ENCODE measurements at regions not wholly inside any gene's neighbourhood (a gene's known extent, or its start where the extent isn't known, plus 50 kb on each side); places are given as distances from the start of the nearest gene placed in this dataset.

GRCh38 chr12:46963977-46964971 lies 115.1 kb upstream of the PCED1B start (continued):
- TF ChIP-seq SRSF1 (IDR thresholded peaks at IDR 0.05; ENCODE audit: low read depth, low read length) (no peak), SREBF1 (IDR thresholded peaks at IDR 0.05; ENCODE audit: borderline replicate concordance, low read depth, low read length) (no peak), CBX2 (IDR thresholded peaks at IDR 0.05; ENCODE audit: insufficient read depth, low read length, poor library complexity, severe bottlenecking) (no peak), ADNP (tag; IDR thresholded peaks at IDR 0.05) (no peak), HNRNPH1 (optimal IDR thresholded peaks at IDR 0.05; ENCODE audit: low read depth, low read length) (no peak), POLR2A (conservative IDR thresholded peaks at IDR 0.05) (no peak), EHMT2 (IDR thresholded peaks at IDR 0.05) (no peak), PRDM10 (IDR thresholded peaks at IDR 0.05; ENCODE audit: partially characterized antibody) (no peak)
- TF ChIP-seq, protein P1, sequence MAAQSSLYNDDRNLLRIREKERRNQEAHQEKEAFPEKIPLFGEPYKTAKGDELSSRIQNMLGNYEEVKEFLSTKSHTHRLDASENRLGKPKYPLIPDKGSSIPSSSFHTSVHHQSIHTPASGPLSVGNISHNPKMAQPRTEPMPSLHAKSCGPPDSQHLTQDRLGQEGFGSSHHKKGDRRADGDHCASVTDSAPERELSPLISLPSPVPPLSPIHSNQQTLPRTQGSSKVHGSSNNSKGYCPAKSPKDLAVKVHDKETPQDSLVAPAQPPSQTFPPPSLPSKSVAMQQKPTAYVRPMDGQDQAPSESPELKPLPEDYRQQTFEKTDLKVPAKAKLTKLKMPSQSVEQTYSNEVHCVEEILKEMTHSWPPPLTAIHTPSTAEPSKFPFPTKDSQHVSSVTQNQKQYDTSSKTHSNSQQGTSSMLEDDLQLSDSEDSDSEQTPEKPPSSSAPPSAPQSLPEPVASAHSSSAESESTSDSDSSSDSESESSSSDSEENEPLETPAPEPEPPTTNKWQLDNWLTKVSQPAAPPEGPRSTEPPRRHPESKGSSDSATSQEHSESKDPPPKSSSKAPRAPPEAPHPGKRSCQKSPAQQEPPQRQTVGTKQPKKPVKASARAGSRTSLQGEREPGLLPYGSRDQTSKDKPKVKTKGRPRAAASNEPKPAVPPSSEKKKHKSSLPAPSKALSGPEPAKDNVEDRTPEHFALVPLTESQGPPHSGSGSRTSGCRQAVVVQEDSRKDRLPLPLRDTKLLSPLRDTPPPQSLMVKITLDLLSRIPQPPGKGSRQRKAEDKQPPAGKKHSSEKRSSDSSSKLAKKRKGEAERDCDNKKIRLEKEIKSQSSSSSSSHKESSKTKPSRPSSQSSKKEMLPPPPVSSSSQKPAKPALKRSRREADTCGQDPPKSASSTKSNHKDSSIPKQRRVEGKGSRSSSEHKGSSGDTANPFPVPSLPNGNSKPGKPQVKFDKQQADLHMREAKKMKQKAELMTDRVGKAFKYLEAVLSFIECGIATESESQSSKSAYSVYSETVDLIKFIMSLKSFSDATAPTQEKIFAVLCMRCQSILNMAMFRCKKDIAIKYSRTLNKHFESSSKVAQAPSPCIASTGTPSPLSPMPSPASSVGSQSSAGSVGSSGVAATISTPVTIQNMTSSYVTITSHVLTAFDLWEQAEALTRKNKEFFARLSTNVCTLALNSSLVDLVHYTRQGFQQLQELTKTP (IDR thresholded peaks at IDR 0.05; ENCODE audit: low read depth in 1 of 2, partially characterized antibody in 2 of 2) = no peak

All from K562 (cell line).